HG03460 (cell line): ENCODE measurements at regions not wholly inside any gene's neighbourhood (a gene's known extent, or its start where the extent isn't known, plus 50 kb on each side); places are given as distances from the start of the nearest gene placed in this dataset.

ENCODE experiments used
- ATAC-seq: cut with Tn5 transposase; IDR thresholded peaks from one replicate; pipeline ENCODE4 v1.9.1; 2021; ENCODE audit not compliant: unreplicated experiment

DNA sequence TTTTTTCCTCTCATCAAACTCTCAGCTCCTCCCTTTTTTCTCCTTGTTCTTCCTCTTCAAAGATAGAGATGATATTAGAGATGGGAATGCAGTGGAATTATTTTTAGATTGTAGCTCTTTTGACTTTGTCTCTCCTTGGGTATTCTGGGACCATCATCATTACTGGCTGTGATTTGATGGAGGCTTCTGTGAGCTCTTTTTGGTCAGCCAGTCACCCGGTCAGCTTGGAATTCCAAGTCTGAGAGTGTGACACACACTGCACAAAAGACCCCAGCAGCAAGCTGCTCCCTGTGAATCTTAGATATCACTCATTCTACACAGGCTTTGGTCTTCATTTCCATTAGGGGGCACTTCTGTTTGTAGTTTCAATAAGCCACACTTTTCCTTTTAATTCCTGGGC lies 51.6 kb upstream of the NEK7 start:
- no peak for ATAC-seq

DNA sequence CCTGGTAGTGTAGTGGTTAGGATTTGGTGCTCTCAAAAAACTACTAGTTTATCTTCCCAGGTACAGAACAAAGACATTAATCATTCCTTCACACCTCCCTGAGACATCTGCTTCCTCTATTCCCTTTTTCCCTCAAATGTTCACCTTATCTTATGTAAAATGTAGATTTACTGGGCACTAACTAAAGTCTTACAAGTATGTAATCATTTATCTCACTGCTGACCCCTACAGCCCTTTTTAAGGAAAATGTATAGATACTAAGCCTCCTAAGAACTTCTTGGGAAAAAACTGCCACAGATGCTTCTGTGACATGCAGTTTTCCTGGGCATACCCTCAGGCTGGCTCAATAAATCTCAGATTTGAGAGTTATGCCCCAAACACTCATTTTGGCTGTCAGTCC lies 50.8 kb upstream of the NEK7 start:
- no peak for ATAC-seq
